ENCODE measurements at regions not wholly inside any gene's neighbourhood (a gene's known extent, or its start where the extent isn't known, plus 50 kb on each side); places are given as distances from the start of the nearest gene placed in this dataset.

DNA sequence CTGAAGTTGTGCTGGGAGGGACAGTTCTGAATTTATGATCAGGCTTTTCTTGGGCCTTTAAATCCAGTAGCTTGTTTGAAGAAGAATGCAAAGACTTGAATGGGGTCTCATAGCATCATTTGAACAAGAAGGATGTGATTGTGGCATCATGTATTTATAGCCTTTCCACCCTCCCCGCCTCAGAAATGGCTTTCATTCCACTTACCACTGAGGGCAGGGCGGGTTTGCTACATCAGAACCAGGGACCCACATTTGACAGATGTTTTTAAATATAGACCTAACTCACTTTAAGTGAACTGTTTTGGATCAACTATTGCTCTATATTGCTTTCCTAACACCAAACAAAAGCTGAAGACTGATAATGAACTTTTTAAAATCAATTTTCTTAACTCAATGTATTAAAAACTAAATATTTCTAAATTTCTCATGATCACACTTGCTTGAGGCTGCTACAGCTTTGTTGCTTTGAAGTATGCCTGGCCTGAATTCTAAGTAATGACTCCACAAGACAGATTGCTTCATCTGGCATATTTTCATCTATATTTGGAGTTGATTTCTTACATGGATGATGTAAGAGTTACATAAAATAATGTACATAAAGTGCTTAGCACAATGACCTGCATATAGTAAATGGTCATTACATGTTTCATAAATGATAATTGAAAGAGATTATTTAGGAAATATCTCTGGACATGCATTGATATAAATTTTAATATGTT is 1552.9 kb upstream of the SLC39A10 start:
- TF ChIP-seq, protein P1, sequence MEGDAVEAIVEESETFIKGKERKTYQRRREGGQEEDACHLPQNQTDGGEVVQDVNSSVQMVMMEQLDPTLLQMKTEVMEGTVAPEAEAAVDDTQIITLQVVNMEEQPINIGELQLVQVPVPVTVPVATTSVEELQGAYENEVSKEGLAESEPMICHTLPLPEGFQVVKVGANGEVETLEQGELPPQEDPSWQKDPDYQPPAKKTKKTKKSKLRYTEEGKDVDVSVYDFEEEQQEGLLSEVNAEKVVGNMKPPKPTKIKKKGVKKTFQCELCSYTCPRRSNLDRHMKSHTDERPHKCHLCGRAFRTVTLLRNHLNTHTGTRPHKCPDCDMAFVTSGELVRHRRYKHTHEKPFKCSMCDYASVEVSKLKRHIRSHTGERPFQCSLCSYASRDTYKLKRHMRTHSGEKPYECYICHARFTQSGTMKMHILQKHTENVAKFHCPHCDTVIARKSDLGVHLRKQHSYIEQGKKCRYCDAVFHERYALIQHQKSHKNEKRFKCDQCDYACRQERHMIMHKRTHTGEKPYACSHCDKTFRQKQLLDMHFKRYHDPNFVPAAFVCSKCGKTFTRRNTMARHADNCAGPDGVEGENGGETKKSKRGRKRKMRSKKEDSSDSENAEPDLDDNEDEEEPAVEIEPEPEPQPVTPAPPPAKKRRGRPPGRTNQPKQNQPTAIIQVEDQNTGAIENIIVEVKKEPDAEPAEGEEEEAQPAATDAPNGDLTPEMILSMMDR (IDR thresholded peaks at IDR 0.05; ENCODE audit: insufficient read depth, low read length), result no peak
- H3K4me3 ChIP-seq (ENCODE audit: low read depth, low read length), result no peak overlapping the region
- DNase-seq (ENCODE audit: low read depth), result peak; percentile 20

DNA sequence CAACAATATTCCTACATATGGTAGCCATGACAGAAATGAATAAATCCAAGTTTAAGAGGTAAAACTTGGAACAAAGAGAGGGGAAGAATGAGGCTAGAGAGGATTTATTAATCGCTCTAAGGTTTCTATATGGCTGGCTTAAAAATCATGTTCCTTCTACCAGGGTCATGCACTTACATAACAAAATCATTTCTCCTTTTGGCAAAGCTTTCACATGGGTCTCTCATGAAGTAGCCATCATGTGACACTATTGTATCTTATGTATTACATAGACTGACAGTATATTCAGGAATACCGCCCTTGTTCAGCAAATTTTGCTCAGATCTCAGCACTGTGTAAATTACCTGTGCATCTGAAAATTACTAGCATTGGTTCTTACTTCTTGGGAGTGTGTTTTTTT is 1554.5 kb upstream of the SLC39A10 start:
- no peak for DNase-seq (ENCODE audit: low read depth)
- TF ChIP-seq, protein P1 (IDR thresholded peaks at IDR 0.05; ENCODE audit: insufficient read depth, low read length), result no peak

DNA sequence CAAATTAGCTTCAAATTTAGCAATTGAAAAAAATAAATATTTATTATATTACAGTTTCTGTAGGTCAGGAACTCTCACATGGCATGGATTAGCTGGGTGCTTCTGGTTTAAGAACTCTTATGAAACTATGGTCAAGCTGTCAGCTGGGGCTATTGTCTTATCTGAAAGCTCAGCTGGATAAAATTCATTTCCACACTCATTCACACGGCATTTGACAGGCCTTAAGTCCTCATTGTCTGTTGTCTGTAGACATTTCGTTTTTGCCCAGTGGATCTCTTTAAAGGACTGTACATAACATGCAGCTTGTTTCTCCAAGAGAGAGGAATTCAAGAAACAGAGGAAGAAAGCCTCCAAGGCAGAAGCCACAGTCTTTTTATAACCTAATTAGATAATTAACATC is 1556.8 kb upstream of the SLC39A10 start:
- TF ChIP-seq, protein P1 (IDR thresholded peaks at IDR 0.05; ENCODE audit: insufficient read depth, low read length), result no peak
- peak; percentile 64 for DNase-seq (ENCODE audit: low read depth)
- H3K4me3 ChIP-seq (ENCODE audit: low read depth, low read length), result no peak overlapping the region

More for the DNA sequence above, 1554.5 kb upstream of the SLC39A10 start:
- no peak overlapping the region for H3K4me3 ChIP-seq (ENCODE audit: low read depth, low read length)

DNA sequence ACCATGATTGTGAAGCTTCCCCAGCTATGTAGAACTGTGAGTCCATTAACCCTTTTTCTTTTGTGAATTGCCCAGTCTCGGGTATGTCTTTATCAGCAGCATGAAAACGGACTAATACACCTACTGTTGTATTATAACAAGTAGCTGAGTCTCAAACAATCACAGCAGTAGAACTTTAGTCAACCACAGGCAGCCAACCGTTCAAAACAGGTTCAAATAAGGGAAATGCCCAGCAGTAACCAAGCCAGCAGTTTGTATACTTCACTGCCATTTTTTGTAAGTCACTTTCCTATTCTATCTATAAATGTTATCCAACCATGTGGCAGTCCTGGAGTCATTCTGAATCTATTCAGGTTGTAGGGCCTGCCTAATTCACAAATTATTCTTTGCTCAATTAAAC is 1560.6 kb upstream of the SLC39A10 start:
- no peak for DNase-seq (ENCODE audit: low read depth)
- H3K4me3 ChIP-seq (ENCODE audit: low read depth, low read length), result no peak overlapping the region
- TF ChIP-seq, protein P1 (IDR thresholded peaks at IDR 0.05; ENCODE audit: insufficient read depth, low read length), result no peak

DNA sequence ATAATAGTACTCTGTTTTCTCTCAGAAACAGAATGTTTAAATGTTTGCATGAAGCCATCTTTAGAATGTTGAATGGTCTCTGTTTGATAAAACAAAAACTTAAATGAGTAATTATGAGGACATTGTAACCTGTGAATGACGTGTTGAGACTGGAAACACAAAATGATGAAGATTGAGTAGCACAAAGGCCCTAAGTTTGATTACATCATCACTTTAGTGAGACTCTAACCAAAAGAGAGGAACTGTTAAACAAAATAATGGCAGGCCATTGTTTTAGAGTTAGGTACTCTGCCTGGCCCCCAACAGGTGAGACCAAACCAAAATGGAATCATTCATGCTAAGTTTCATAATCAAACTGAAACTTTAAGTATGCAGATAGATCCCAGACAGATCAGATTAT is 1561.7 kb upstream of the SLC39A10 start:
- TF ChIP-seq, protein P1 (IDR thresholded peaks at IDR 0.05; ENCODE audit: insufficient read depth, low read length), result no peak
- DNase-seq (ENCODE audit: low read depth), result no peak
- H3K4me3 ChIP-seq (ENCODE audit: low read depth, low read length), result no peak overlapping the region

DNA sequence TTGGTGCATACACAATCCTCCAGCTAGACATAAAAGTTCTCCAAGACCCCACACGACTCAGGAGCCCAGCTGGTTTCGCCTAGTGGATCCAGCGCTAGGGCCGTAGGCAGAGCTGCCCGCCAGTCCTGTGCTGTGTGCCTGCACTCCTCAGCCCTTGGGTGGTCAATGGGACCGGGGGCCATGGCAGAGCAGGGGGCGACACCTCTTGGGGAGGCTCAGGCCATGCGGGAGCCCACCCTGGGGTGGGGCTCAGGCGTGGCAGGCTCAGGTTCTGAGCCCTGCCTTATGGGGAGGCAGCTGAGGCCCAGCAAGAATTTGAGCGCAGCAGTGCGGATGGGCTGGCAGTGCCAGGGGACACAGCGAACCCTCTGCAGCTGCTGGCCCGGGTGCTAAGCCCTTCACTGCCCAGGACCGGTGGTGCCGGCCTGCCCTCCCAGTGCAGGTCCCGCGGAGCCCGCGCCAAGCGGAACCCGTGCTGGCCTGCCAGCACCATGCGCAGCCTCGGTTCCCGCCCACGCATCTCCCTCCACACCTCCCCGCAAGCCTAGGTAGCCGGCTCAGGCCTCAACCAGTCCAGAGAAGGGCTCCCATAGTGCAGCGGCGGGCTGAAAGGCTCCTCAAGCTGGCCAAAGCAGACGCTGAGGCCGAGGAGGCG is 1566.6 kb upstream of the SLC39A10 start:
- no peak overlapping the region for H3K4me3 ChIP-seq (ENCODE audit: low read depth, low read length)
- TF ChIP-seq, protein P1 (IDR thresholded peaks at IDR 0.05; ENCODE audit: insufficient read depth, low read length), result no peak
- no peak for DNase-seq (ENCODE audit: low read depth)

Measured in fibroblast of the aortic adventitia (primary cell).